ENCODE measurements at regions not wholly inside any gene's neighbourhood (a gene's known extent, or its start where the extent isn't known, plus 50 kb on each side); places are given as distances from the start of the nearest gene placed in this dataset.
"Not testable (repeated sequence)": the region's sequence is repeated elsewhere in the genome, so short reads cannot be mapped to it uniquely, and the experiment has no call there.

- no peak for DNase-seq (ENCODE audit: low read depth in 1 of 2, low spot score in 1 of 2)
Observed at GRCh38 chr19:27821418-27822018, 1391.4 kb downstream of the UQCRFS1 start.

- no peak for DNase-seq (ENCODE audit: low read depth in 1 of 2, low spot score in 1 of 2)
Observed at GRCh38 chr19:27815985-27816384, 1397.0 kb downstream of the UQCRFS1 start.

- DNase-seq (ENCODE audit: low read depth in 1 of 2, low spot score in 1 of 2) = not testable (repeated sequence)
Observed at GRCh38 chr19:27814834-27815233, 1398.1 kb downstream of the UQCRFS1 start.

- not testable (repeated sequence) for DNase-seq (ENCODE audit: low read depth in 1 of 2, low spot score in 1 of 2)
Observed at GRCh38 chr19:27814274-27814673, 1398.7 kb downstream of the UQCRFS1 start.

GRCh38 chr19:27806471-27807070 is 1406.4 kb downstream of the UQCRFS1 start:
- DNase-seq (ENCODE audit: low read depth in 1 of 2, low spot score in 1 of 2) = no peak

- no peak for DNase-seq (ENCODE audit: low read depth in 1 of 2, low spot score in 1 of 2)
Observed at GRCh38 chr19:27805848-27806247, 1407.1 kb downstream of the UQCRFS1 start.

- DNase-seq (ENCODE audit: low read depth in 1 of 2, low spot score in 1 of 2) = not testable (repeated sequence)
Observed at GRCh38 chr19:27802293-27802692, 1410.7 kb downstream of the UQCRFS1 start.

GRCh38 chr19:27796540-27796939 is 1416.4 kb downstream of the UQCRFS1 start:
- no peak for DNase-seq (ENCODE audit: low read depth in 1 of 2, low spot score in 1 of 2)

GRCh38 chr19:27796073-27796472 is 1416.9 kb downstream of the UQCRFS1 start:
- DNase-seq (ENCODE audit: low read depth in 1 of 2, low spot score in 1 of 2) = no peak

- DNase-seq (ENCODE audit: low read depth in 1 of 2, low spot score in 1 of 2) = no peak
Observed at GRCh38 chr19:27795369-27795768, 1417.6 kb downstream of the UQCRFS1 start.

- DNase-seq (ENCODE audit: low read depth in 1 of 2, low spot score in 1 of 2) = no peak
Observed at GRCh38 chr19:27794494-27795042, 1418.4 kb downstream of the UQCRFS1 start.

GRCh38 chr19:27793644-27794493 is 1419.1 kb downstream of the UQCRFS1 start:
- peak; percentile 82 to 84 for DNase-seq (ENCODE audit: low read depth in 1 of 2, low spot score in 1 of 2)

- peak; percentile 16 to 50 for DNase-seq (ENCODE audit: low read depth in 1 of 2, low spot score in 1 of 2)
Observed at GRCh38 chr19:27793128-27793643, 1419.8 kb downstream of the UQCRFS1 start.

- no peak for DNase-seq (ENCODE audit: low read depth in 1 of 2, low spot score in 1 of 2)
Observed at GRCh38 chr19:27792576-27793127, 1420.3 kb downstream of the UQCRFS1 start.

GRCh38 chr19:27780367-27781075 is 1432.4 kb downstream of the UQCRFS1 start:
- no peak for DNase-seq (ENCODE audit: low read depth in 1 of 2, low spot score in 1 of 2)

GRCh38 chr19:27779954-27780353 is 1433.0 kb downstream of the UQCRFS1 start:
- DNase-seq (ENCODE audit: low read depth in 1 of 2, low spot score in 1 of 2) = no peak

- no peak for DNase-seq (ENCODE audit: low read depth in 1 of 2, low spot score in 1 of 2)
Observed at GRCh38 chr19:27777726-27778125, 1435.2 kb downstream of the UQCRFS1 start.

GRCh38 chr19:27777242-27777641 is 1435.7 kb downstream of the UQCRFS1 start:
- no peak for DNase-seq (ENCODE audit: low read depth in 1 of 2, low spot score in 1 of 2)

GRCh38 chr19:27776524-27776923 is 1436.4 kb downstream of the UQCRFS1 start:
- DNase-seq (ENCODE audit: low read depth in 1 of 2, low spot score in 1 of 2) = no peak

- no peak for DNase-seq (ENCODE audit: low read depth in 1 of 2, low spot score in 1 of 2)
Observed at GRCh38 chr19:27776020-27776419, 1436.9 kb downstream of the UQCRFS1 start.

- no peak for DNase-seq (ENCODE audit: low read depth in 1 of 2, low spot score in 1 of 2)
Observed at GRCh38 chr19:27775395-27775794, 1437.6 kb downstream of the UQCRFS1 start.
